ENCODE measurements at regions not wholly inside any gene's neighbourhood (a gene's known extent, or its start where the extent isn't known, plus 50 kb on each side); places are given as distances from the start of the nearest gene placed in this dataset.

DNA sequence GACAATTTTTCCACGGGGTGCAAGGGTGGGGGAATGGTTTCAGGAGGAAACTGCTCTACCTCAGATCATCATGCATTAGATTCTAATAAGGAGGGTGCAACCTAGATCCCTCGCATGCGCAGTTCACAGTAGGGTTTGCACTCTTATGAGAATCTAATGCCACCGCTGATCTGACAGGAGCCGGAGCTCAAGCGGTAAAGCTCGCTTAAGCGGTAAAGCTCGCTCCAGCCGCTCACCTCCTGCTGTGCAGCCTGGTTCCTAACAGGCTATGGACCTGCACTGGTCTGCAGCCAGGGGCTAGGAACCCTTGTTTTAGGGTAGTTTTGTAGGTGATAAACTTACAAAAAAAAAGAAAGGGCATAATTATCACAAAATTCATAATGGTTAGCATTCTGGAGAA is 53.9 kb upstream of the RYR3 start:
- ATAC-seq (no peak), DNase-seq (no peak)
- TF ChIP-seq, protein P1, sequence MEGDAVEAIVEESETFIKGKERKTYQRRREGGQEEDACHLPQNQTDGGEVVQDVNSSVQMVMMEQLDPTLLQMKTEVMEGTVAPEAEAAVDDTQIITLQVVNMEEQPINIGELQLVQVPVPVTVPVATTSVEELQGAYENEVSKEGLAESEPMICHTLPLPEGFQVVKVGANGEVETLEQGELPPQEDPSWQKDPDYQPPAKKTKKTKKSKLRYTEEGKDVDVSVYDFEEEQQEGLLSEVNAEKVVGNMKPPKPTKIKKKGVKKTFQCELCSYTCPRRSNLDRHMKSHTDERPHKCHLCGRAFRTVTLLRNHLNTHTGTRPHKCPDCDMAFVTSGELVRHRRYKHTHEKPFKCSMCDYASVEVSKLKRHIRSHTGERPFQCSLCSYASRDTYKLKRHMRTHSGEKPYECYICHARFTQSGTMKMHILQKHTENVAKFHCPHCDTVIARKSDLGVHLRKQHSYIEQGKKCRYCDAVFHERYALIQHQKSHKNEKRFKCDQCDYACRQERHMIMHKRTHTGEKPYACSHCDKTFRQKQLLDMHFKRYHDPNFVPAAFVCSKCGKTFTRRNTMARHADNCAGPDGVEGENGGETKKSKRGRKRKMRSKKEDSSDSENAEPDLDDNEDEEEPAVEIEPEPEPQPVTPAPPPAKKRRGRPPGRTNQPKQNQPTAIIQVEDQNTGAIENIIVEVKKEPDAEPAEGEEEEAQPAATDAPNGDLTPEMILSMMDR (IDR thresholded peaks at IDR 0.05) = no peak
- intact Hi-C loops (cut with micrococcal nuclease) = no loop called here
- H3K4me1 Mint-ChIP-seq (ENCODE audit: low read depth) = no peaks in the 10 kb centered on the region
- H3K27ac Mint-ChIP-seq = no peak overlapping the region
- CTCF ChIA-PET = no interaction called here
- no peaks in the 10 kb centered on the region for H3K9me3 Mint-ChIP-seq
- no peaks in the 10 kb centered on the region for H3K36me3 Mint-ChIP-seq (ENCODE audit: low read depth)
- H3K4me3 Mint-ChIP-seq = no peak overlapping the region
- POLR2A ChIA-PET = no interaction called here
- H3K27me3 Mint-ChIP-seq = peaks cover 4% of the 10 kb centered on the region

DNA sequence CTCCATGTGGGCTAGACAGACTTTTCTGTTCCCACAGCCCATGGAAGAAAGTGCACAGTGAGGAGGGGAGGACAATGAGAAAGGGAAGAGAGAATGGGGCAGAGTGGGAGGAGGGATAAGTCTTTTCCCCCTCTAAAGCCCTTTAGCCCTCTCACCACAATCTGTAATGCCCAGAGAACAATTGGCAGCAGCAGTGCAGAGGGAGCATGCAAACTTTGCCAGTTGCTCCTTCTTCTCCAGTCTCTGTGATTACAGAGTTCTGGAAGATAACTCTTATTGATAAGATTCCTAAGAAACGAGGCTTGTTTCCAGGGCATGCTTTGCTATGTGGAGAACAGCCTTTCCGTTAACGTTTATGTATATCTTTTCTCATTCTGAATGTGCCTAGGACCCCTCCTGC is 50.0 kb upstream of the FMN1 start:
- CTCF ChIA-PET = interaction anchor here (1.7 kb wide), 1 partner anchor 456 kb away, joined by 6 read pairs; no protein-coding TSS in a partner anchor
- H3K9me3 Mint-ChIP-seq = no peaks in the 10 kb centered on the region
- H3K4me1 Mint-ChIP-seq (ENCODE audit: low read depth) = peaks cover 4% of the 10 kb centered on the region
- intact Hi-C loops (cut with micrococcal nuclease) = no loop called here
- H3K4me3 Mint-ChIP-seq = no peak overlapping the region
- TF ChIP-seq, protein P1 (IDR thresholded peaks at IDR 0.05) = no peak
- H3K27me3 Mint-ChIP-seq = peaks cover 3% of the 10 kb centered on the region
- H3K36me3 Mint-ChIP-seq (ENCODE audit: low read depth) = no peaks in the 10 kb centered on the region
- POLR2A ChIA-PET = no interaction called here
- no peak overlapping the region for H3K27ac Mint-ChIP-seq
- no peak for ATAC-seq
- DNase-seq = no peak
